HG03064 (cell line): ENCODE measurements at regions not wholly inside any gene's neighbourhood (a gene's known extent, or its start where the extent isn't known, plus 50 kb on each side); places are given as distances from the start of the nearest gene placed in this dataset.

Source experiments
- ATAC-seq: cut with Tn5 transposase; IDR thresholded peaks from one replicate; pipeline ENCODE4 v1.9.1; 2021; ENCODE audit warnings: low read depth; ENCODE audit not compliant: unreplicated experiment

- no peak for ATAC-seq
Measured at GRCh38 chr5:158175934-158176481, 317.1 kb upstream of the CLINT1 start.

GRCh38 chr5:158174918-158175851, 316.2 kb upstream of the CLINT1 start:
- no peak for ATAC-seq

- no peak for ATAC-seq
Measured at GRCh38 chr5:158174026-158174425, 315.1 kb upstream of the CLINT1 start.

GRCh38 chr5:158172005-158172404, 313.1 kb upstream of the CLINT1 start:
- ATAC-seq: no peak

- no peak for ATAC-seq
Measured at GRCh38 chr5:158170534-158170933, 311.6 kb upstream of the CLINT1 start.

- no peak for ATAC-seq
Measured at GRCh38 chr5:158170060-158170459, 311.1 kb upstream of the CLINT1 start.

- no peak for ATAC-seq
Measured at GRCh38 chr5:158166424-158166823, 307.5 kb upstream of the CLINT1 start.

- no peak for ATAC-seq
Measured at GRCh38 chr5:158165647-158166046, 306.7 kb upstream of the CLINT1 start.

- ATAC-seq: no peak
Measured at GRCh38 chr5:158164296-158165047, 305.5 kb upstream of the CLINT1 start.

GRCh38 chr5:158163451-158164295, 304.7 kb upstream of the CLINT1 start:
- no peak for ATAC-seq

- ATAC-seq: no peak
Measured at GRCh38 chr5:158162479-158163034, 303.6 kb upstream of the CLINT1 start.

- no peak for ATAC-seq
Measured at GRCh38 chr5:158162026-158162425, 303.1 kb upstream of the CLINT1 start.

- ATAC-seq: no peak
Measured at GRCh38 chr5:158159621-158160020, 300.7 kb upstream of the CLINT1 start.

GRCh38 chr5:158155811-158156505, 297.0 kb upstream of the CLINT1 start:
- ATAC-seq: no peak

GRCh38 chr5:158155067-158155466, 296.1 kb upstream of the CLINT1 start:
- ATAC-seq: no peak

GRCh38 chr5:158154226-158155005, 295.5 kb upstream of the CLINT1 start:
- ATAC-seq: no peak

- ATAC-seq: no peak
Measured at GRCh38 chr5:158153508-158153907, 294.6 kb upstream of the CLINT1 start.

- ATAC-seq: no peak
Measured at GRCh38 chr5:158152136-158152535, 293.2 kb upstream of the CLINT1 start.

- no peak for ATAC-seq
Measured at GRCh38 chr5:158147227-158147626, 288.3 kb upstream of the CLINT1 start.
